ENCODE measurements at regions not wholly inside any gene's neighbourhood (a gene's known extent, or its start where the extent isn't known, plus 50 kb on each side); places are given as distances from the start of the nearest gene placed in this dataset.
"Not testable (repeated sequence)": the region's sequence is repeated elsewhere in the genome, so short reads cannot be mapped to it uniquely, and the experiment has no call there.

DNA sequence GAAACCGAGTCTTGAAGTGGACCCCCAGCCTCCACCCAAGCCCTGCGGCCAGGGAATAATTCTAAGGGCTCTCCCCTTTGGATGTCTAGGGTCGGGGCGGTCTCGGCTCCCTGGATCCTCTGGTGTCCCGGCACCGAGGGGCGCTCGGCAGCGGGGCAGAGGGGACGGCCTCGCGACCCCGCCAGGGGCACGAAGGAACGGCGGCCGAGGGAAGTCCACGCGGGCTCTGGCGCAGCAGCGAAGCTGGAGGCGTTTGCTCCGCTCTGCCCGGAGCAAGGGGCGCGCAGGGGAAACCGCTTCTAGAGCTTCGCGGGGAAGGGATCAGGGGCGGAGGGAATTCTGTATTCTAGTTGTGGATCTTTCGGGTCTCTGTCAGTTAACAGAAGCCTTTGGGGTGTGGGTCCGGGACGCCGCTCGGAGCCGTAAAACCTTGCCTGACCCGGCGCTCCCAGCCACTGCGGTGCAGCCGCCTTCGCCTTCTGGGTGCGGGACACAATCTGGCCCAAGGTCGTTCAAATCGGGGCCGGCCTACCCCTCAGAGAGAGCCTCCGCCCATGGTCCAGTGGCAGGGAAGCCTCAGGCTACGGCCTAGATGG, 118.2 kb downstream of the KCNRG start:
- Histone ChIP-seq H3K4me2 (ENCODE audit: low read length) (no peak overlapping the region), H3K79me2 (ENCODE audit: insufficient read depth, low read length) (no peaks in the 10 kb centered on the region), H3K27ac (ENCODE audit: low read depth, low read length) (no peak overlapping the region), H3K4me3 (ENCODE audit: insufficient read depth, low read depth, low read length) (no peak overlapping the region), H3K9me3 (ENCODE audit: insufficient read depth, low read depth, low read length) (peaks cover 13% of the 10 kb centered on the region), H3K36me3 (ENCODE audit: insufficient read depth, low read length) (no peaks in the 10 kb centered on the region), H3K9ac (ENCODE audit: low read length) (no peak overlapping the region), H3K27me3 (ENCODE audit: insufficient read depth, low read length) (peaks cover 54% of the 10 kb centered on the region), H3K4me1 (ENCODE audit: insufficient read depth, low read length) (peaks cover 21% of the 10 kb centered on the region), H4K20me1 (ENCODE audit: insufficient read depth, low read length) (peaks cover 17% of the 10 kb centered on the region), H2AFZ (ENCODE audit: low read depth, low read length) (no peak overlapping the region)
- Mint-ChIP-seq H3K9me3 (ENCODE audit: unreplicated experiment) (peaks cover 45% of the 10 kb centered on the region), H3K27me3 (ENCODE audit: low read depth, unreplicated experiment) (peaks cover 56% of the 10 kb centered on the region), H3K4me3 (ENCODE audit: unreplicated experiment) (no peak overlapping the region), H3K27ac (ENCODE audit: unreplicated experiment) (no peak overlapping the region), H3K36me3 (ENCODE audit: low read depth, unreplicated experiment) (peaks cover 15% of the 10 kb centered on the region), H3K4me1 (ENCODE audit: low read depth, unreplicated experiment) (peaks cover 5% of the 10 kb centered on the region)
- TF ChIP-seq EZH2 (IDR thresholded peaks at IDR 0.05; ENCODE audit: insufficient read depth, low read length) = peak; percentile 58
- TF ChIP-seq, protein P1, sequence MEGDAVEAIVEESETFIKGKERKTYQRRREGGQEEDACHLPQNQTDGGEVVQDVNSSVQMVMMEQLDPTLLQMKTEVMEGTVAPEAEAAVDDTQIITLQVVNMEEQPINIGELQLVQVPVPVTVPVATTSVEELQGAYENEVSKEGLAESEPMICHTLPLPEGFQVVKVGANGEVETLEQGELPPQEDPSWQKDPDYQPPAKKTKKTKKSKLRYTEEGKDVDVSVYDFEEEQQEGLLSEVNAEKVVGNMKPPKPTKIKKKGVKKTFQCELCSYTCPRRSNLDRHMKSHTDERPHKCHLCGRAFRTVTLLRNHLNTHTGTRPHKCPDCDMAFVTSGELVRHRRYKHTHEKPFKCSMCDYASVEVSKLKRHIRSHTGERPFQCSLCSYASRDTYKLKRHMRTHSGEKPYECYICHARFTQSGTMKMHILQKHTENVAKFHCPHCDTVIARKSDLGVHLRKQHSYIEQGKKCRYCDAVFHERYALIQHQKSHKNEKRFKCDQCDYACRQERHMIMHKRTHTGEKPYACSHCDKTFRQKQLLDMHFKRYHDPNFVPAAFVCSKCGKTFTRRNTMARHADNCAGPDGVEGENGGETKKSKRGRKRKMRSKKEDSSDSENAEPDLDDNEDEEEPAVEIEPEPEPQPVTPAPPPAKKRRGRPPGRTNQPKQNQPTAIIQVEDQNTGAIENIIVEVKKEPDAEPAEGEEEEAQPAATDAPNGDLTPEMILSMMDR (IDR thresholded peaks at IDR 0.05; ENCODE audit: insufficient read depth, low read depth, low read length) = no peak
- no peak for DNase-seq (ENCODE audit: low read depth)
- no peak for FAIRE-seq

DNA sequence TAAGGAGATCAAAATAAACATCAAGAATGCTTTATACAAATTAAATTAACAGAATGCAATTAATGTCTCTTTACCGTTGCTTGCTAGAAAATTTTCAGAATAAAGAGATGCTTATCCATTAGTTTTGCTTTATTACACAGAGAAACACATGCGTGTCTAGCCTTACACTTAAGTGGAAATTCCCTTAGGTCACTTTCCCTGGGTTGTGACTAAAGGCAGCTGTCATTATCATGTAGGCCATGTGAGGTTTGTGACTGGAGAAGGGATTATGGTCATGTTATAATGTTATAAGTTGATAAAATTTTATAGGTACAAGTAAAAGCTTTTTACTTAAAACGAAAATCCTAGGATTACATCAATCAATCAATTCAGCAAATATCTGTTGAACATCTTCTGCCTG, 121.0 kb downstream of the KCNRG start:
- Histone ChIP-seq H3K79me2 (ENCODE audit: insufficient read depth, low read length) (no peaks in the 10 kb centered on the region), H3K4me3 (ENCODE audit: insufficient read depth, low read depth, low read length) (no peak overlapping the region), H3K4me1 (ENCODE audit: insufficient read depth, low read length) (peaks cover 8% of the 10 kb centered on the region), H2AFZ (ENCODE audit: low read depth, low read length) (no peak overlapping the region), H3K9ac (ENCODE audit: low read length) (no peak overlapping the region), H3K27ac (ENCODE audit: low read depth, low read length) (no peak overlapping the region), H3K27me3 (ENCODE audit: insufficient read depth, low read length) (peaks cover 30% of the 10 kb centered on the region), H3K4me2 (ENCODE audit: low read length) (no peak overlapping the region), H4K20me1 (ENCODE audit: insufficient read depth, low read length) (peaks cover 13% of the 10 kb centered on the region), H3K36me3 (ENCODE audit: insufficient read depth, low read length) (no peaks in the 10 kb centered on the region), H3K9me3 (ENCODE audit: insufficient read depth, low read depth, low read length) (peaks cover 13% of the 10 kb centered on the region)
- peaks cover 4% of the 10 kb centered on the region for H3K4me1 Mint-ChIP-seq (ENCODE audit: low read depth, unreplicated experiment)
- FAIRE-seq = no peak
- no peak for DNase-seq (ENCODE audit: low read depth)
- no peak overlapping the region for H3K4me3 Mint-ChIP-seq (ENCODE audit: unreplicated experiment)
- H3K9me3 Mint-ChIP-seq (ENCODE audit: unreplicated experiment) = peaks cover 42% of the 10 kb centered on the region
- H3K27ac Mint-ChIP-seq (ENCODE audit: unreplicated experiment) = no peak overlapping the region
- H3K27me3 Mint-ChIP-seq (ENCODE audit: low read depth, unreplicated experiment) = peaks cover 43% of the 10 kb centered on the region
- TF ChIP-seq, protein P1 (IDR thresholded peaks at IDR 0.05; ENCODE audit: insufficient read depth, low read depth, low read length) = no peak
- TF ChIP-seq EZH2 (IDR thresholded peaks at IDR 0.05; ENCODE audit: insufficient read depth, low read length) = no peak
- H3K36me3 Mint-ChIP-seq (ENCODE audit: low read depth, unreplicated experiment) = peaks cover 15% of the 10 kb centered on the region

DNA sequence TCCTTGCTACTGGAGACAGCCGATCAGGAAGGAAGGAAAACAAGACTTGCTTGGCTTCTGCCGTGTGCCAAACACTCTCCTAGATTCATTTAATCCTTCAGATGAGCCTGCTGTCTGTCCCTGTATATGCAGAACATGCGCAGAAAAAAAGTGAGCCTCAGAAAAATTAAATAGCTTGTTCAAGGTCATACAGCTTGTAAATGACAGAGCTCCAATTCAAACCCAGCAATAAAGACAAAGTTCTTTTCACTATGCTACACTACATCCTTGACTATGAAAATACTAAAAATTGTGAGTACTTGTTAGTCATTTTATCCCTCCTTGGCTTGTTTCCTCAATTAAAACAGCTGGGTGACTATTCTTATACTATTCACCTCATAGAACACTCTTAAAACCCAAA, 121.4 kb downstream of the KCNRG start:
- H3K9me3 ChIP-seq (ENCODE audit: insufficient read depth, low read depth, low read length) = peaks cover 13% of the 10 kb centered on the region
- no peak overlapping the region for H3K27ac ChIP-seq (ENCODE audit: low read depth, low read length)
- peaks cover 8% of the 10 kb centered on the region for H3K4me1 ChIP-seq (ENCODE audit: insufficient read depth, low read length)
- H3K4me3 ChIP-seq (ENCODE audit: insufficient read depth, low read depth, low read length) = no peak overlapping the region
- no peak overlapping the region for H3K4me3 Mint-ChIP-seq (ENCODE audit: unreplicated experiment)
- H3K36me3 ChIP-seq (ENCODE audit: insufficient read depth, low read length) = no peaks in the 10 kb centered on the region
- peaks cover 41% of the 10 kb centered on the region for H3K9me3 Mint-ChIP-seq (ENCODE audit: unreplicated experiment)
- TF ChIP-seq EZH2 (IDR thresholded peaks at IDR 0.05; ENCODE audit: insufficient read depth, low read length) = no peak
- TF ChIP-seq, protein P1 (IDR thresholded peaks at IDR 0.05; ENCODE audit: insufficient read depth, low read depth, low read length) = no peak
- H3K36me3 Mint-ChIP-seq (ENCODE audit: low read depth, unreplicated experiment) = peaks cover 15% of the 10 kb centered on the region
- no peak overlapping the region for H3K9ac ChIP-seq (ENCODE audit: low read length)
- peaks cover 4% of the 10 kb centered on the region for H3K4me1 Mint-ChIP-seq (ENCODE audit: low read depth, unreplicated experiment)
- H3K27me3 ChIP-seq (ENCODE audit: insufficient read depth, low read length) = peaks cover 25% of the 10 kb centered on the region
- no peak for FAIRE-seq
- no peak for DNase-seq (ENCODE audit: low read depth)
- H4K20me1 ChIP-seq (ENCODE audit: insufficient read depth, low read length) = peaks cover 10% of the 10 kb centered on the region
- H3K79me2 ChIP-seq (ENCODE audit: insufficient read depth, low read length) = no peaks in the 10 kb centered on the region
- H3K4me2 ChIP-seq (ENCODE audit: low read length) = no peak overlapping the region
- H2AFZ ChIP-seq (ENCODE audit: low read depth, low read length) = no peak overlapping the region
- no peak overlapping the region for H3K27ac Mint-ChIP-seq (ENCODE audit: unreplicated experiment)
- peaks cover 39% of the 10 kb centered on the region for H3K27me3 Mint-ChIP-seq (ENCODE audit: low read depth, unreplicated experiment)

DNA sequence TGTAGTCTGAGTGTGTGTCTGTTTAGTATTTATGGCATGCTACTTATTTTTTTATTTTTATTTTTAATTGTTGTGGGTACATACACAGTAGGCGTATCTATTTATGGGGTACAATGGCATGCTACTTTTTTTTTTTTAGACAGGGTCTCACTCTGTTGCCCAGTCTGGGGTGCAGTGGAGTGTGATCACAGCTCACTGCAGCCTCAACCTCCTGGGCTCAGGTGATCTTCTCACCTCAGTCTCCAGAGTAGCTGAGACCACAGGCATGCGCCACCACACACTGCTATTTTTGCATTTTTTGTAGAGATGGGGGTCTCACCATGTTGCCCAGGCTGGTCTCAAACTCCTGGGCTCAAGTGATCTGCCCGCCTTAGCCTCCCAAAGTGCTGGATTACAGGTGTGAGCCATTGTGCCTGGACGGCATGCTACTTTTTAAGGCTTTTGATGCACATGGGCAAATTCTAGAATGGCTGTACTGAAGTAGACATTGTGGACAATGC, 124.2 kb downstream of the KCNRG start:
- not testable (repeated sequence) for H3K4me1 ChIP-seq (ENCODE audit: insufficient read depth, low read length); H3K4me3 ChIP-seq (ENCODE audit: insufficient read depth, low read depth, low read length); H3K9ac ChIP-seq (ENCODE audit: low read length); H3K36me3 ChIP-seq (ENCODE audit: insufficient read depth, low read length); H3K4me1 Mint-ChIP-seq (ENCODE audit: low read depth, unreplicated experiment); H3K27me3 ChIP-seq (ENCODE audit: insufficient read depth, low read length); H3K27ac ChIP-seq (ENCODE audit: low read depth, low read length); H3K79me2 ChIP-seq (ENCODE audit: insufficient read depth, low read length); H2AFZ ChIP-seq (ENCODE audit: low read depth, low read length); FAIRE-seq; H3K4me2 ChIP-seq (ENCODE audit: low read length); H3K27ac Mint-ChIP-seq (ENCODE audit: unreplicated experiment); H3K9me3 ChIP-seq (ENCODE audit: insufficient read depth, low read depth, low read length); DNase-seq (ENCODE audit: low read depth); H3K4me3 Mint-ChIP-seq (ENCODE audit: unreplicated experiment); H4K20me1 ChIP-seq (ENCODE audit: insufficient read depth, low read length); H3K36me3 Mint-ChIP-seq (ENCODE audit: low read depth, unreplicated experiment)
- peaks cover 18% of the 10 kb centered on the region for H3K9me3 Mint-ChIP-seq (ENCODE audit: unreplicated experiment)
- H3K27me3 Mint-ChIP-seq (ENCODE audit: low read depth, unreplicated experiment) = peaks cover 14% of the 10 kb centered on the region

All from astrocyte (in vitro differentiated cells and primary cell).